HG03280 (cell line): ENCODE measurements at regions not wholly inside any gene's neighbourhood (a gene's known extent, or its start where the extent isn't known, plus 50 kb on each side); places are given as distances from the start of the nearest gene placed in this dataset.
"Not testable (repeated sequence)": the region's sequence is repeated elsewhere in the genome, so short reads cannot be mapped to it uniquely, and the experiment has no call there.

ENCODE experiments used
- ATAC-seq: cut with Tn5 transposase; IDR thresholded peaks from one replicate; pipeline ENCODE4 v1.9.1; 2021; ENCODE audit warnings: mild to moderate bottlenecking, moderate library complexity; ENCODE audit not compliant: unreplicated experiment

GRCh38 chr21:35394634-35395369, 345.7 kb upstream of the RUNX1 start:
- ATAC-seq: no peak

- no peak for ATAC-seq
Measured at GRCh38 chr21:35394049-35394448, 344.9 kb upstream of the RUNX1 start.

- no peak for ATAC-seq
Measured at GRCh38 chr21:35390013-35390776, 341.1 kb upstream of the RUNX1 start.

GRCh38 chr21:35386491-35387079, 337.5 kb upstream of the RUNX1 start:
- no peak for ATAC-seq

- no peak for ATAC-seq
Measured at GRCh38 chr21:35384375-35384774, 335.3 kb upstream of the RUNX1 start.

GRCh38 chr21:35382696-35383095, 333.6 kb upstream of the RUNX1 start:
- no peak for ATAC-seq

- no peak for ATAC-seq
Measured at GRCh38 chr21:35381743-35382310, 332.7 kb upstream of the RUNX1 start.

GRCh38 chr21:35380304-35380703, 331.2 kb upstream of the RUNX1 start:
- not testable (repeated sequence) for ATAC-seq

GRCh38 chr21:35378881-35379280, 329.8 kb upstream of the RUNX1 start:
- no peak for ATAC-seq

GRCh38 chr21:35377505-35378090, 328.5 kb upstream of the RUNX1 start:
- ATAC-seq: no peak

- no peak for ATAC-seq
Measured at GRCh38 chr21:35376406-35377135, 327.5 kb upstream of the RUNX1 start.

GRCh38 chr21:35375115-35375514, 326.0 kb upstream of the RUNX1 start:
- ATAC-seq: no peak

GRCh38 chr21:35373998-35374397, 324.9 kb upstream of the RUNX1 start:
- no peak for ATAC-seq

GRCh38 chr21:35372201-35372600, 323.1 kb upstream of the RUNX1 start:
- no peak for ATAC-seq

GRCh38 chr21:35370671-35371070, 321.6 kb upstream of the RUNX1 start:
- no peak for ATAC-seq

GRCh38 chr21:35370071-35370470, 321.0 kb upstream of the RUNX1 start:
- ATAC-seq: no peak

GRCh38 chr21:35368326-35368725, 319.2 kb upstream of the RUNX1 start:
- ATAC-seq: no peak

GRCh38 chr21:35367553-35367952, 318.5 kb upstream of the RUNX1 start:
- no peak for ATAC-seq

- ATAC-seq: no peak
Measured at GRCh38 chr21:35366394-35367080, 317.4 kb upstream of the RUNX1 start.

GRCh38 chr21:35363458-35363857, 314.4 kb upstream of the RUNX1 start:
- no peak for ATAC-seq
